Testis (tissue), 2 donors: ENCODE measurements at regions not wholly inside any gene's neighbourhood (a gene's known extent, or its start where the extent isn't known, plus 50 kb on each side); places are given as distances from the start of the nearest gene placed in this dataset.

Source experiments
- DNase-seq: peaks from one replicate; pipeline ENCODE4 v3.0.0-alpha.2; 2019
- H3K27ac ChIP-seq, 2 donors: fragments of 200-600 bp; sonication (generic); one replicate each; pipeline ENCODE4 v1.5.1; 2019
- H3K27me3 ChIP-seq: fragments of 200-600 bp; sonication (generic); one replicate; pipeline ENCODE4 v1.5.1; 2019
- H3K36me3 ChIP-seq: fragments of 200-600 bp; sonication (generic); one replicate; pipeline ENCODE4 v1.5.1; 2017; ENCODE audit warnings: low read depth; ENCODE audit errors: missing control alignments
- H3K4me1 ChIP-seq: fragments of 200-600 bp; sonication (generic); one replicate; pipeline ENCODE4 v1.5.1; 2019
- H3K4me3 ChIP-seq, 2 donors: fragments of 200-600 bp; sonication (generic); one replicate each; pipeline ENCODE4 v1.5.1; 2017 to 2019
- H3K9me3 ChIP-seq: fragments of 200-600 bp; sonication (generic); one replicate; pipeline ENCODE4 v1.5.1; 2017
- POLR2A ChIP-seq: fragments of 450-650 bp; IDR thresholded peaks from one replicate; pipeline ENCODE4 v1.6.1; 2017; ENCODE audit warnings: antibody characterized with exemption, mild to moderate bottlenecking, moderate library complexity
- WGBS, 2 donors: methylation state at CpG; one replicate each; pipeline ENCODE4 v1.1.5; 2018; 5-methylcytosine and 5-hydroxymethylcytosine counted together
- intact Hi-C: fragments of 100-400 bp; cut with DNase I; formaldehyde crosslinking; loops from one replicate; pipeline ENCODE4 v1.15.1; 2023; ENCODE audit warnings: low total_unique reads
- TF ChIP-seq, protein P1 (sequence below), 3 experiments: fragments of 450-650 bp in 2 of 3; fragments of 200-600 bp in 1 of 3; sonication (generic) in 1 of 3; IDR thresholded peaks; one replicate each; pipeline ENCODE4 v1.5.1; 2016 to 2019; ENCODE audit warnings: antibody characterized with exemption in 3 of 3, mild to moderate bottlenecking in 2 of 3, moderate library complexity in 1 of 3

DNA sequence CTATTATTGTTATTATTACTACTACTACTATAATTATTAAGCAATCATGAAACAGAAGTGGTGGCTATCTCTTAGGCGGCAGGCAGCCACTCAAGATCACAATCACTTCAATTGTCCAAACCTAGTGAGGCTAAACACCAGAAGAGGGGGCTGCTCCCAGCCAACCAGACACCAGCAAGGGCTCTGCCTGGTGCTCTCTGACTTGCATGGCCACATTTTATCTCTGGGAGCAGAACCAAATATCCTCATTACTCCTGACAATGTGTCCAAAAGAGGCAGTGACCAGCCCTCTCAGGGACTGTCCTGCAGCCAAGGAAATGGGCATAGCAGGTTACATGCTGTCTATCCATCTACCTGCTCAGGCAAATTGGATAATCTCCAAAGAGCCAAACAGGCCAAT lies 187.4 kb upstream of the PDE1C start:
- Histone ChIP-seq H3K9me3 (no peaks in the 10 kb centered on the region), H3K4me1 (no peaks in the 10 kb centered on the region), H3K36me3 (no peaks in the 10 kb centered on the region), H3K4me3 (no peak overlapping the region), H3K27me3 (no peaks in the 10 kb centered on the region), H3K27ac (no peak overlapping the region)
- DNase-seq = no peak
- TF ChIP-seq, protein P1, sequence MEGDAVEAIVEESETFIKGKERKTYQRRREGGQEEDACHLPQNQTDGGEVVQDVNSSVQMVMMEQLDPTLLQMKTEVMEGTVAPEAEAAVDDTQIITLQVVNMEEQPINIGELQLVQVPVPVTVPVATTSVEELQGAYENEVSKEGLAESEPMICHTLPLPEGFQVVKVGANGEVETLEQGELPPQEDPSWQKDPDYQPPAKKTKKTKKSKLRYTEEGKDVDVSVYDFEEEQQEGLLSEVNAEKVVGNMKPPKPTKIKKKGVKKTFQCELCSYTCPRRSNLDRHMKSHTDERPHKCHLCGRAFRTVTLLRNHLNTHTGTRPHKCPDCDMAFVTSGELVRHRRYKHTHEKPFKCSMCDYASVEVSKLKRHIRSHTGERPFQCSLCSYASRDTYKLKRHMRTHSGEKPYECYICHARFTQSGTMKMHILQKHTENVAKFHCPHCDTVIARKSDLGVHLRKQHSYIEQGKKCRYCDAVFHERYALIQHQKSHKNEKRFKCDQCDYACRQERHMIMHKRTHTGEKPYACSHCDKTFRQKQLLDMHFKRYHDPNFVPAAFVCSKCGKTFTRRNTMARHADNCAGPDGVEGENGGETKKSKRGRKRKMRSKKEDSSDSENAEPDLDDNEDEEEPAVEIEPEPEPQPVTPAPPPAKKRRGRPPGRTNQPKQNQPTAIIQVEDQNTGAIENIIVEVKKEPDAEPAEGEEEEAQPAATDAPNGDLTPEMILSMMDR (IDR thresholded peaks at IDR 0.05) = no peak
- TF ChIP-seq POLR2A = no peak
- intact Hi-C loops = no loop called here
- WGBS, 2 donors = 68 to 81% methylated on average over 1 of the region's 1 CpG

DNA sequence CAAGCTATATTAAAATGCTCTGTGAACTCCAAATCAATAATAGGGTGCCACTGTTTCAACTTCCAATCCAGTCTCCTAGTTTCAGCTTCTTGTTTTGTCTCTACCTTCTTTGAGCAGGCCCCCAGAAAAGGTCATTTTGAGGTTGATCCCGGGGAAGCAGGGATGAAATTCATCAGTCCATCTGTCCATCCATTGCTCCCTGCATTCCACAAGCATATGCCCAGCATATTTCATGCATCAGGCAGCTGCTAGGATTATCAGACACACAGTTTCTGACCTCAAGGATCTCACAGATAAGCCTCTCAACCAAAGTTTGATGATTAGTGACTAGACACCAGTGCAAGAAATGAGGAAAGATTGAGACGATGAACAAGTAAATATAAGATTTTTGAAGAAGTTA lies 186.6 kb upstream of the PDE1C start:
- intact Hi-C loops = no loop called here
- 50 to 57% methylated on average over 2 of the region's 2 CpGs for WGBS, 2 donors
- Histone ChIP-seq H3K27me3 (no peaks in the 10 kb centered on the region), H3K36me3 (no peaks in the 10 kb centered on the region), H3K4me3 (no peak overlapping the region), H3K4me1 (no peaks in the 10 kb centered on the region), H3K9me3 (no peaks in the 10 kb centered on the region), H3K27ac (no peak overlapping the region)
- no peak for DNase-seq
- TF ChIP-seq POLR2A = no peak
- TF ChIP-seq, protein P1 (IDR thresholded peaks at IDR 0.05) = no peak

DNA sequence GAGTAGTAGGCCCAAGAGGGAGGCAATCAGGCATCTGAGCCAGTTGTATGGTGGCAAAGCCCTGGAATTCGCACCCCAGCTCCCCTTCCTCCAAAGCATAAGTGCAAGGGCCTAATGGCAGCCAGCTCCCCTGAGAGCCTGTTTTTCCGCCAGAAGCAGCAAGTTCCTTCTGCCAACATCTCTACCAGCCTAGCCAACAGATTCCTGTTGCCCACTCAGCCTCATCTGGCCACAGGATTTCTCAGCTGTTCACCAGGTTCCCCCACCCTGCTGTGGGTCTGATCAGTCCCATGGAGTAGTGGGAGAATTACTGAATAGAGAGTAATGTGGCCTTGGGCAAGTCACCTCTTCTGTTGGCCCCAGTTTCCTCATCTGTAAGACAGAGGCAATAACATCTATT lies 186.2 kb upstream of the PDE1C start:
- intact Hi-C loops = no loop called here
- 70 to 100% methylated on average over 2 of the region's 2 CpGs for WGBS, 2 donors
- no peaks in the 10 kb centered on the region for H3K4me1 ChIP-seq
- H3K4me3 ChIP-seq = no peak overlapping the region
- H3K27me3 ChIP-seq = no peaks in the 10 kb centered on the region
- no peak for DNase-seq
- no peak for TF ChIP-seq POLR2A
- TF ChIP-seq, protein P1 (IDR thresholded peaks at IDR 0.05) = no peak
- H3K27ac ChIP-seq = no peak overlapping the region
- no peaks in the 10 kb centered on the region for H3K36me3 ChIP-seq
- no peaks in the 10 kb centered on the region for H3K9me3 ChIP-seq

DNA sequence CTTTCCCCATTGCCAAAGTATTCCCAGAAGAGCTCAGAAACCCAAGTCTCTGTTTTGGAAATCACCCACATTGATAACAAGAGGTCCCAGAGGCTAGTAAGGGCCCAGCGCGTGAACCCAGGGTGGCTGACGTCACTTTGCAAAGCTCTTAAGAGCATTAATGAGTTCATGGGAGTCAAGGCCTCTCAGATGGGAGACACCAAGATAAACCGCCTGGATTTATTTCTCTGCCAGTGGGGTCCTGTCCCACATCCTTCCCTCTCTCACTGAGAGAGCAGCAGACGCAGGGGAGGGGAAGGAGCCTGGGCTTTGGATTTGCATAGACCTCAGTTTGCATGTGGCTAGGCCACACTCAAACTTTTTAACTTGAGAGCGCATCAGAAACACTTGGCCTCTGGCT lies 184.8 kb upstream of the PDE1C start:
- H3K9me3 ChIP-seq = no peaks in the 10 kb centered on the region
- H3K4me1 ChIP-seq = no peaks in the 10 kb centered on the region
- 50 to 51% methylated on average over 5 to 6 of the region's 6 CpGs for WGBS, 2 donors
- H3K27ac ChIP-seq = no peak overlapping the region
- H3K36me3 ChIP-seq = no peaks in the 10 kb centered on the region
- H3K4me3 ChIP-seq = no peak overlapping the region
- intact Hi-C loops = no loop called here
- no peaks in the 10 kb centered on the region for H3K27me3 ChIP-seq
- TF ChIP-seq POLR2A = no peak
- TF ChIP-seq, protein P1 (IDR thresholded peaks at IDR 0.05) = no peak
- DNase-seq = no peak

DNA sequence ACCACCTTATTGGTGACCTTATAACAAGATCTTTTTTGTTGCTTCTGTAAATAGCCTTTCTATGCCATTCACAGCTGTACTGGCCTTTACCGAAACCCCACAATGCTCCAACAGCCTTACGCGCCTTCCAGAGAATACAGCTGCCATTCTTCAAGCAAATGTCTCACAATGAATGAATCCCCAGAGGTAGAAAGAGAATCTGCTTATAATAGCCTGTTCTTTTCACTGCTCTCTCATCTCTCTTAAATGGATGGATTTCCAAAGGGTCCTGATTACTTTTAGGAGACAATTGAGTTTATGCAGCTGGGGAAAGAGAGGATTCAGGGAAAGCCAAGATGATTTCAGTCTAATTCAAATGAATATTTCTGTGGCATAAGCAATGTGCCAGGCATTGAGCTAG lies 183.1 kb upstream of the PDE1C start:
- DNase-seq = no peak
- H3K4me3 ChIP-seq = no peak overlapping the region
- H3K27ac ChIP-seq = no peak overlapping the region
- no peaks in the 10 kb centered on the region for H3K4me1 ChIP-seq
- no peak for TF ChIP-seq POLR2A
- TF ChIP-seq, protein P1 (IDR thresholded peaks at IDR 0.05) = no peak
- no peaks in the 10 kb centered on the region for H3K9me3 ChIP-seq
- no peaks in the 10 kb centered on the region for H3K36me3 ChIP-seq
- H3K27me3 ChIP-seq = no peaks in the 10 kb centered on the region
- intact Hi-C loops = no loop called here
- WGBS, 2 donors = 71 to 79% methylated on average over 3 of the region's 3 CpGs
